Keratinocyte (primary cell): ENCODE measurements at regions not wholly inside any gene's neighbourhood (a gene's known extent, or its start where the extent isn't known, plus 50 kb on each side); places are given as distances from the start of the nearest gene placed in this dataset.

Experiments used
- DNase-seq: peaks from one replicate; pipeline ENCODE4 v3.0.0-alpha.2; 2011; ENCODE audit warnings: low read depth, missing footprints, low spot score
- FAIRE-seq: peaks from 2 replicates; lab custom pipeline; 2011; peaks lifted over from hg19 to GRCh38; lab: Jason Lieb, UNC
- H2AFZ ChIP-seq: 2 replicates; pipeline ENCODE4 v1.6.0; 2012; ENCODE audit warnings: low read length, control low read depth, inconsistent platforms; ENCODE audit not compliant: control insufficient read depth
- H3K27ac ChIP-seq: 2 replicates; pipeline ENCODE4 v1.5.1; 2011; ENCODE audit warnings: low read length; ENCODE audit not compliant: control insufficient read depth, insufficient read depth
- H3K27me3 ChIP-seq: 3 replicates; pipeline ENCODE4 v1.6.0; 2011; ENCODE audit warnings: low read length; ENCODE audit not compliant: control insufficient read depth, insufficient read depth; ENCODE audit errors: extremely low read depth
- H3K36me3 ChIP-seq, 2 experiments: 2 replicates in 1 of 2; 3 replicates in 1 of 2; pipeline ENCODE4 v1.5.1; 2011; ENCODE audit warnings: low read length in 2 of 2, mild to moderate bottlenecking in 1 of 2; ENCODE audit not compliant: control insufficient read depth in 2 of 2, insufficient read depth in 2 of 2; ENCODE audit errors: extremely low read depth in 1 of 2
- H3K4me1 ChIP-seq: 3 replicates; pipeline ENCODE4 v1.5.1; 2011; ENCODE audit warnings: low read length; ENCODE audit not compliant: control insufficient read depth, insufficient read depth; ENCODE audit errors: extremely low read depth
- H3K4me2 ChIP-seq: 3 replicates; pipeline ENCODE4 v1.6.0; 2011; ENCODE audit warnings: low read depth, low read length; ENCODE audit not compliant: control insufficient read depth, insufficient read depth; ENCODE audit errors: extremely low read depth
- H3K4me3 ChIP-seq, 3 experiments: fragments of 200-600 bp in 1 of 3; sonication (generic) in 1 of 3; 2 replicates in 2 of 3; 3 replicates in 1 of 3; pipeline ENCODE4 v1.5.1; 2011 to 2016; ENCODE audit warnings: low read length in 3 of 3, mild to moderate bottlenecking in 3 of 3, control low read depth in 2 of 3, inconsistent platforms in 1 of 3, low read depth in 1 of 3, mixed read lengths in 1 of 3, mixed run types in 1 of 3, moderate library complexity in 1 of 3; ENCODE audit not compliant: control insufficient read depth in 2 of 3, insufficient read depth in 2 of 3; ENCODE audit errors: extremely low read depth in 1 of 3
- H3K79me2 ChIP-seq: 2 replicates; pipeline ENCODE4 v1.6.0; 2012; ENCODE audit warnings: low read length; ENCODE audit not compliant: control insufficient read depth, insufficient read depth
- H3K9ac ChIP-seq: 3 replicates; pipeline ENCODE4 v1.6.0; 2011; ENCODE audit warnings: low read length; ENCODE audit not compliant: control insufficient read depth, insufficient read depth; ENCODE audit errors: extremely low read depth
- H3K9me1 ChIP-seq: 3 replicates; pipeline ENCODE4 v1.6.0; 2011; ENCODE audit warnings: low read length; ENCODE audit not compliant: control insufficient read depth, insufficient read depth; ENCODE audit errors: extremely low read depth
- H3K9me3 ChIP-seq: 2 replicates; pipeline ENCODE4 v1.5.1; 2012; ENCODE audit warnings: low read depth, low read length; ENCODE audit not compliant: control insufficient read depth
- H4K20me1 ChIP-seq: 3 replicates; pipeline ENCODE4 v1.6.0; 2011; ENCODE audit warnings: low read length; ENCODE audit not compliant: control insufficient read depth, insufficient read depth; ENCODE audit errors: extremely low read depth
- EZH2 ChIP-seq: IDR thresholded peaks from one replicate; pipeline ENCODE4 v1.6.1; 2012; ENCODE audit warnings: inconsistent platforms, mild to moderate bottlenecking, low read length, moderate library complexity
- dilution Hi-C: fragments of 300-500 bp; cut with MboI; formaldehyde crosslinking; loops from one replicate; pipeline ENCODE4 v1.7.0; 2020; ENCODE audit warnings: low sequenced_read_pairs; ENCODE audit not compliant: extremely low pct_ligation_motif_present
- TF ChIP-seq, protein P1 (sequence below), 3 experiments: IDR thresholded peaks in 1 of 3; conservative IDR thresholded peaks in 1 of 3; optimal IDR thresholded peaks in 1 of 3; 2 replicates in 2 of 3; 3 replicates in 1 of 3; pipeline versions ENCODE3 to v1.5.1; 2011; ENCODE audit warnings: low read length in 3 of 3, mild to moderate bottlenecking in 3 of 3, moderate library complexity in 2 of 3, control low read depth in 1 of 3, inconsistent platforms in 1 of 3; ENCODE audit not compliant: insufficient read depth in 2 of 3; ENCODE audit errors: extremely low read depth in 1 of 3

DNA sequence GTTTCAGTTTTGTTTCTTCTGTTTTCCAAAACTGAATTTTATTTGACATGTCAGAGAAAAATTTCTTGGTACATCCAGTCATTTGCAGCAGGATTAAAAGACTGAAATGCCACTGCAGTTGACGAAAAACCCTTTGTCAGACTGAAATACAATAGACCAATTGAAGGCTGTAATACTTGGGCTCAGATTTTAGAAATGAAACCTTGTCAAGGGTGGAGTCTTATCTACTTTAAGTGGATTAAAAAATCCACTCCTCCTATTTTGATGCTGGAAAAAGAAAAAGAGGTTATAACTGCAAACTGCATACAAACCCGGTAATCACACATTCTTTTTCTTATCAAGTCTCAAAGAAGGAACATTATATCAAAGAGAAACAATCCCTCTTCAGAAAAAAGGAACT lies 80.2 kb upstream of the NEUROD1 start:
- no peak overlapping the region for H3K4me3 ChIP-seq
- no peaks in the 10 kb centered on the region for H3K9me1 ChIP-seq
- no peaks in the 10 kb centered on the region for H3K27me3 ChIP-seq
- H3K79me2 ChIP-seq: no peaks in the 10 kb centered on the region
- H3K9ac ChIP-seq: no peak overlapping the region
- H4K20me1 ChIP-seq: no peaks in the 10 kb centered on the region
- FAIRE-seq: no peak
- no peak overlapping the region for H3K4me2 ChIP-seq
- H3K9me3 ChIP-seq: no peaks in the 10 kb centered on the region
- TF ChIP-seq, protein P1, sequence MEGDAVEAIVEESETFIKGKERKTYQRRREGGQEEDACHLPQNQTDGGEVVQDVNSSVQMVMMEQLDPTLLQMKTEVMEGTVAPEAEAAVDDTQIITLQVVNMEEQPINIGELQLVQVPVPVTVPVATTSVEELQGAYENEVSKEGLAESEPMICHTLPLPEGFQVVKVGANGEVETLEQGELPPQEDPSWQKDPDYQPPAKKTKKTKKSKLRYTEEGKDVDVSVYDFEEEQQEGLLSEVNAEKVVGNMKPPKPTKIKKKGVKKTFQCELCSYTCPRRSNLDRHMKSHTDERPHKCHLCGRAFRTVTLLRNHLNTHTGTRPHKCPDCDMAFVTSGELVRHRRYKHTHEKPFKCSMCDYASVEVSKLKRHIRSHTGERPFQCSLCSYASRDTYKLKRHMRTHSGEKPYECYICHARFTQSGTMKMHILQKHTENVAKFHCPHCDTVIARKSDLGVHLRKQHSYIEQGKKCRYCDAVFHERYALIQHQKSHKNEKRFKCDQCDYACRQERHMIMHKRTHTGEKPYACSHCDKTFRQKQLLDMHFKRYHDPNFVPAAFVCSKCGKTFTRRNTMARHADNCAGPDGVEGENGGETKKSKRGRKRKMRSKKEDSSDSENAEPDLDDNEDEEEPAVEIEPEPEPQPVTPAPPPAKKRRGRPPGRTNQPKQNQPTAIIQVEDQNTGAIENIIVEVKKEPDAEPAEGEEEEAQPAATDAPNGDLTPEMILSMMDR (optimal IDR thresholded peaks at IDR 0.05 in 1 of 3, IDR thresholded peaks at IDR 0.05 in 1 of 3, conservative IDR thresholded peaks at IDR 0.05 in 1 of 3; ENCODE audit: extremely low read depth in 1 of 3, insufficient read depth in 2 of 3, low read length in 3 of 3): no peak
- no peak for TF ChIP-seq EZH2
- no peak overlapping the region for H3K27ac ChIP-seq
- dilution Hi-C loops: no loop called here
- H3K4me1 ChIP-seq: no peaks in the 10 kb centered on the region
- H2AFZ ChIP-seq: no peak overlapping the region
- DNase-seq: no peak
- H3K36me3 ChIP-seq: no peaks in the 10 kb centered on the region

DNA sequence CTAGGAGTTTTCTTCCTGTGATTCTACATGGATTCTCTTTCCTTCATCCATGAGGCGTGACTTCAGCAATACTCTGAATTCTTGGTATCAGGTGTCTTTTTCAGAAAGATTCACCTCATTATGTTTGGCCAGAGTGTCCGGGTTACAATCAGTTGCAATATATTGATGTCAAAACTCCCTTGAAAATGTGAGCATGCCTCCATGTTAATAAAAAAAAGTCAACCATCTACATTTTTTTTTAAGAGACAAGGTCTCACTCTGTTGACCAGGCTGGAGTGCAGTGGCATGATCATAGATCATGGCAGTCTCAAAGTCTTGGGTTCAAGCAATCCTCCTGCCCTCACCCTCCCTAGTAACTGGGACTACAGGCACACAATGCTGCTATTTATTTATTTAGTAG lies 80.9 kb upstream of the NEUROD1 start:
- Histone ChIP-seq H3K4me1 (no peaks in the 10 kb centered on the region), H3K4me3 (no peak overlapping the region), H3K9ac (no peak overlapping the region), H3K9me3 (no peaks in the 10 kb centered on the region), H3K79me2 (no peaks in the 10 kb centered on the region), H3K9me1 (no peaks in the 10 kb centered on the region), H3K27me3 (no peaks in the 10 kb centered on the region), H3K27ac (no peak overlapping the region), H4K20me1 (no peaks in the 10 kb centered on the region), H3K4me2 (no peak overlapping the region), H3K36me3 (no peaks in the 10 kb centered on the region), H2AFZ (no peak overlapping the region)
- DNase-seq: no peak
- FAIRE-seq: no peak
- TF ChIP-seq, protein P1 (optimal IDR thresholded peaks at IDR 0.05 in 1 of 3, IDR thresholded peaks at IDR 0.05 in 1 of 3, conservative IDR thresholded peaks at IDR 0.05 in 1 of 3; ENCODE audit: extremely low read depth in 1 of 3, insufficient read depth in 2 of 3, low read length in 3 of 3): no peak
- no peak for TF ChIP-seq EZH2
- dilution Hi-C loops: no loop called here
